Osteoblast (primary cell): ENCODE measurements at regions not wholly inside any gene's neighbourhood (a gene's known extent, or its start where the extent isn't known, plus 50 kb on each side); places are given as distances from the start of the nearest gene placed in this dataset.

Source experiments
- DNase-seq: peaks from one replicate; pipeline ENCODE4 v3.0.0; 2011; ENCODE audit warnings: low spot score, mixed read lengths; ENCODE audit not compliant: insufficient read length; ENCODE audit errors: missing footprints
- H2AFZ ChIP-seq: 2 replicates; pipeline ENCODE4 v1.6.0; 2011; ENCODE audit warnings: mild to moderate bottlenecking, low read length
- H3K27ac ChIP-seq: 2 replicates; pipeline ENCODE4 v1.5.1; 2011; ENCODE audit warnings: mild to moderate bottlenecking, low read depth, low read length, moderate library complexity
- H3K27me3 ChIP-seq: 2 replicates; pipeline ENCODE4 v1.6.0; 2012; ENCODE audit warnings: mild to moderate bottlenecking, control low read depth, inconsistent platforms, low read length, moderate library complexity; ENCODE audit not compliant: insufficient read depth
- H3K36me3 ChIP-seq: 2 replicates; pipeline ENCODE4 v1.5.1; 2011; ENCODE audit warnings: mild to moderate bottlenecking, low read length, control low read depth, moderate library complexity; ENCODE audit not compliant: insufficient read depth
- H3K4me1 ChIP-seq: 2 replicates; pipeline ENCODE4 v1.5.1; 2011; ENCODE audit warnings: mild to moderate bottlenecking, low read length, control low read depth, moderate library complexity; ENCODE audit not compliant: insufficient read depth
- H3K4me2 ChIP-seq: 2 replicates; pipeline ENCODE4 v1.6.0; 2011; ENCODE audit warnings: mild to moderate bottlenecking, low read length; ENCODE audit not compliant: insufficient read depth
- H3K4me3 ChIP-seq: fragments of 200-600 bp; sonication (generic); 3 replicates; pipeline ENCODE4 v1.5.1; 2012; ENCODE audit warnings: mild to moderate bottlenecking, low read length, inconsistent platforms; ENCODE audit not compliant: insufficient read depth
- H3K79me2 ChIP-seq: 2 replicates; pipeline ENCODE4 v1.6.0; 2012; ENCODE audit warnings: mild to moderate bottlenecking, low read length, control low read depth, inconsistent platforms; ENCODE audit not compliant: insufficient read depth
- H3K9me3 ChIP-seq: 2 replicates; pipeline ENCODE4 v1.5.1; 2011; ENCODE audit warnings: low read depth, low read length, control low read depth
- H4K20me1 ChIP-seq: 2 replicates; pipeline ENCODE4 v1.6.0; 2012; ENCODE audit warnings: mild to moderate bottlenecking, low read length, control low read depth; ENCODE audit not compliant: insufficient read depth
- CTCF ChIP-seq: IDR thresholded peaks from 2 replicates; pipeline ENCODE4 v1.5.1; 2011; ENCODE audit warnings: mild to moderate bottlenecking, low read depth, low read length, moderate library complexity; ENCODE audit errors: extremely low read depth

GRCh38 chr2:23293731-23294130 is 91.2 kb upstream of the KLHL29 start:
- H3K36me3 ChIP-seq, result no peaks in the 10 kb centered on the region
- H4K20me1 ChIP-seq, result no peaks in the 10 kb centered on the region
- no peak for DNase-seq
- H3K4me2 ChIP-seq, result peak overlapping the region; percentile 12
- peak overlapping the region; percentile 29 for H2AFZ ChIP-seq
- peaks cover 3% of the 10 kb centered on the region for H3K4me1 ChIP-seq
- H3K27ac ChIP-seq, result no peak overlapping the region
- H3K79me2 ChIP-seq, result no peaks in the 10 kb centered on the region
- TF ChIP-seq CTCF, result no peak
- H3K27me3 ChIP-seq, result no peaks in the 10 kb centered on the region
- no peaks in the 10 kb centered on the region for H3K9me3 ChIP-seq
- H3K4me3 ChIP-seq, result no peak overlapping the region

DNA sequence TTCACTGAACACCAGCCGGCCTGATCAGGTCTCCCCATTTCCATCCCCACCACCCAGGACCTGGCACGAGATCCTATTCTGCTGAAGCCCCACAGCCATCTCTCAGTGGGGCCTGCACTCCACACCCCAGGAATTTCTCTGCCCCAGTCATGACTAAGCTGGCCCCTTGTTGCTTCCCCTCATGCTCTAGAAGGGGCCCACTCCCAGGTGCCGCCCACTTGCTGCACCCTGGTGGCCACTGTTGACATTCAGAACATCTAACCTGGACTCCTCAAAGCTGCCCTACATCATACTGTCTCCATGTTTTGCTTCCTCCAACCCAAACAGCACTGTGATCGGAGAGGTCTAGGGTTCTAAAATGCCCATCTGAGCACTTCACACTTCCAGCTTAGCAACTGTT is 90.7 kb upstream of the KLHL29 start:
- Histone ChIP-seq H2AFZ (no peak overlapping the region), H3K27ac (no peak overlapping the region), H3K36me3 (no peaks in the 10 kb centered on the region), H3K79me2 (no peaks in the 10 kb centered on the region), H3K4me3 (no peak overlapping the region), H3K4me2 (no peak overlapping the region), H3K27me3 (no peaks in the 10 kb centered on the region), H4K20me1 (no peaks in the 10 kb centered on the region), H3K9me3 (no peaks in the 10 kb centered on the region), H3K4me1 (peaks cover 3% of the 10 kb centered on the region)
- DNase-seq, result no peak
- no peak for TF ChIP-seq CTCF

DNA sequence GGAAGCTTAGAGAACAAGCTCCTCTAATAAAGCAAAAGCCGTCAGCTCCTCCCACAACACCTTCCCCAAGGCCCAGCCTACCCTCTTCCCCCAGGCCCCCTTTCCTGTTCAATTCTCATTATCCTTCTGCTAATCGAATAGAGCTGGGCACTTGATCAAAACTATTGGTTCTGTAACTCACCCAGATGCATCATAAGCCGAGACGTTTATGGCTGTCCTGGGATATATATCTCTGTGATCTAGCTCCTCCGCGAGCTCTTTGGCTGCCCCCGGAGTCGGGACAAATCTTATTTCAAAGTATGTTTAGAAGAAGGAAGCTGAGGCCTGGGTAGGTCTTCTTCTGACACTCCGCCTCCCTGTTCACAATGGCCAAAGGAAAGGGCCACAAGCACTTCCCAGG is 88.3 kb upstream of the KLHL29 start:
- Histone ChIP-seq H2AFZ (no peak overlapping the region), H3K27ac (no peak overlapping the region), H3K27me3 (no peaks in the 10 kb centered on the region), H3K36me3 (no peaks in the 10 kb centered on the region), H3K4me3 (no peak overlapping the region), H3K4me1 (peaks cover 3% of the 10 kb centered on the region), H4K20me1 (no peaks in the 10 kb centered on the region), H3K79me2 (no peaks in the 10 kb centered on the region), H3K9me3 (no peaks in the 10 kb centered on the region), H3K4me2 (no peak overlapping the region)
- DNase-seq, result no peak
- no peak for TF ChIP-seq CTCF

GRCh38 chr2:23297112-23297511 is 87.9 kb upstream of the KLHL29 start:
- Histone ChIP-seq H2AFZ (no peak overlapping the region), H3K27me3 (no peaks in the 10 kb centered on the region), H3K9me3 (no peaks in the 10 kb centered on the region), H3K4me1 (peaks cover 3% of the 10 kb centered on the region), H3K4me3 (no peak overlapping the region), H3K36me3 (no peaks in the 10 kb centered on the region), H3K4me2 (no peak overlapping the region), H3K27ac (no peak overlapping the region), H3K79me2 (no peaks in the 10 kb centered on the region), H4K20me1 (no peaks in the 10 kb centered on the region)
- DNase-seq, result no peak
- TF ChIP-seq CTCF, result no peak
